Lower leg skin (tissue), 3 donors: ENCODE measurements at regions not wholly inside any gene's neighbourhood (a gene's known extent, or its start where the extent isn't known, plus 50 kb on each side); places are given as distances from the start of the nearest gene placed in this dataset.

Source experiments
- POLR2A ChIP-seq, 2 donors: fragments of 450-650 bp; IDR thresholded peaks; one replicate each; pipeline ENCODE4 v1.6.1; 2016 to 2017; ENCODE audit warnings: antibody characterized with exemption in 2 of 2, mild to moderate bottlenecking in 1 of 2, moderate library complexity in 1 of 2
- TF ChIP-seq, protein P1 (sequence below), 3 donors: fragments of 450-650 bp; IDR thresholded peaks; one replicate each; pipeline ENCODE4 v1.5.1; 2016; ENCODE audit warnings: antibody characterized with exemption in 3 of 3, mild to moderate bottlenecking in 3 of 3, moderate library complexity in 2 of 3

DNA sequence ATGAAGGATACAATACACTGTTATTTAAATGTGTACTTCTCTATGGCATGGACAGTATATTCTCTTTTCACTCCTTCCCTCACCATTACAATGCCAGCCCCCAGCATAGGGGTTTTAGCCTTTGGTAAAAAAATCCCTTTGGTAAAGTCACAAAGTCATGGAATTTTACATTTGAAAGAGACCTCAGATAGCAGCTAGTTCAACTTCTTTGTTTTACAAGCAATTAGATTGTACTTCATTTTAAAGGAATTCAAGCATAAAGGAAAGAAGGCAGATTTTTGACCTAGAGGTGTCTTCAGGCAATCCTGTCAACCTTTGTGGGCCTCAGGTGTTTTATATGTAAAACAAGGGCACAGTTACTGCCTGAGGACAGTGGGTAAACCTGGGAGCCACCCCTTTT is 1188.4 kb upstream of the AUTS2 start:
- TF ChIP-seq POLR2A (IDR thresholded peaks at IDR 0.05), result no peak
- TF ChIP-seq, protein P1, sequence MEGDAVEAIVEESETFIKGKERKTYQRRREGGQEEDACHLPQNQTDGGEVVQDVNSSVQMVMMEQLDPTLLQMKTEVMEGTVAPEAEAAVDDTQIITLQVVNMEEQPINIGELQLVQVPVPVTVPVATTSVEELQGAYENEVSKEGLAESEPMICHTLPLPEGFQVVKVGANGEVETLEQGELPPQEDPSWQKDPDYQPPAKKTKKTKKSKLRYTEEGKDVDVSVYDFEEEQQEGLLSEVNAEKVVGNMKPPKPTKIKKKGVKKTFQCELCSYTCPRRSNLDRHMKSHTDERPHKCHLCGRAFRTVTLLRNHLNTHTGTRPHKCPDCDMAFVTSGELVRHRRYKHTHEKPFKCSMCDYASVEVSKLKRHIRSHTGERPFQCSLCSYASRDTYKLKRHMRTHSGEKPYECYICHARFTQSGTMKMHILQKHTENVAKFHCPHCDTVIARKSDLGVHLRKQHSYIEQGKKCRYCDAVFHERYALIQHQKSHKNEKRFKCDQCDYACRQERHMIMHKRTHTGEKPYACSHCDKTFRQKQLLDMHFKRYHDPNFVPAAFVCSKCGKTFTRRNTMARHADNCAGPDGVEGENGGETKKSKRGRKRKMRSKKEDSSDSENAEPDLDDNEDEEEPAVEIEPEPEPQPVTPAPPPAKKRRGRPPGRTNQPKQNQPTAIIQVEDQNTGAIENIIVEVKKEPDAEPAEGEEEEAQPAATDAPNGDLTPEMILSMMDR (IDR thresholded peaks at IDR 0.05), result no peak
